NB4 (cell line): ENCODE measurements at regions not wholly inside any gene's neighbourhood (a gene's known extent, or its start where the extent isn't known, plus 50 kb on each side); places are given as distances from the start of the nearest gene placed in this dataset.

Experiments used
- DNase-seq: peaks from one replicate; pipeline ENCODE4 v3.0.0; 2010; ENCODE audit warnings: low read depth
- H3K4me3 ChIP-seq: one replicate; pipeline ENCODE4 v1.5.1; 2011; ENCODE audit warnings: mild to moderate bottlenecking, low read depth, low read length, moderate library complexity
- MYC ChIP-seq: IDR thresholded peaks from 2 replicates; pipeline ENCODE4 v1.6.1; 2011; ENCODE audit warnings: low read depth, low read length
- POLR2A ChIP-seq: IDR thresholded peaks from 2 replicates; pipeline ENCODE4 v1.6.1; 2011; ENCODE audit warnings: mild to moderate bottlenecking; ENCODE audit not compliant: insufficient read length; ENCODE audit errors: extremely low read depth
- TF ChIP-seq, protein P1 (sequence below): IDR thresholded peaks from 2 replicates; pipeline ENCODE4 v1.6.1; 2011; ENCODE audit warnings: low read depth, low read length
- TF ChIP-seq, protein P2 (sequence below): IDR thresholded peaks from one replicate; pipeline ENCODE4 v1.5.1; 2012; ENCODE audit warnings: low read depth, low read length

DNA sequence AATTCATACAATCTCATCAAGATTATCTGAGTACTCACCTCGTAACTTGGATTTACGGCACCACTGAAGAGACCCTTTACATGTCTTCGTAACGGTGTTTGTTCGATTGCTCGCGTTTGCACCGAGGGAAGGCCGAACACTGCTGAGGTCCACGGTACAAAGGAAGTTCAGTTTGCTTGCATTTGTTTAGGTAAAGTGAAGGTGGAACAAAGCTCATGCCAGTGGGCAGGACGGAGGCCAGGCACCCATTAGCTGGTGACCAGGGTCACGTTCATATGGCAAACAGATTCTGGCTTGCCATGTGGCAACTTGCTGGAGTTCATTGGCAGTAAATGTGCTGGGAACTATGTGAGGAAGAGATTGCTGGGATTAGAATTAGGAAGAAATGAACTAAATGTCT is 164.8 kb downstream of the MACROH2A1 start:
- H3K4me3 ChIP-seq = no peak overlapping the region
- TF ChIP-seq MYC (no peak), POLR2A (no peak)
- TF ChIP-seq, protein P1, sequence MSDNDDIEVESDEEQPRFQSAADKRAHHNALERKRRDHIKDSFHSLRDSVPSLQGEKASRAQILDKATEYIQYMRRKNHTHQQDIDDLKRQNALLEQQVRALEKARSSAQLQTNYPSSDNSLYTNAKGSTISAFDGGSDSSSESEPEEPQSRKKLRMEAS = no peak
- TF ChIP-seq, protein P2, sequence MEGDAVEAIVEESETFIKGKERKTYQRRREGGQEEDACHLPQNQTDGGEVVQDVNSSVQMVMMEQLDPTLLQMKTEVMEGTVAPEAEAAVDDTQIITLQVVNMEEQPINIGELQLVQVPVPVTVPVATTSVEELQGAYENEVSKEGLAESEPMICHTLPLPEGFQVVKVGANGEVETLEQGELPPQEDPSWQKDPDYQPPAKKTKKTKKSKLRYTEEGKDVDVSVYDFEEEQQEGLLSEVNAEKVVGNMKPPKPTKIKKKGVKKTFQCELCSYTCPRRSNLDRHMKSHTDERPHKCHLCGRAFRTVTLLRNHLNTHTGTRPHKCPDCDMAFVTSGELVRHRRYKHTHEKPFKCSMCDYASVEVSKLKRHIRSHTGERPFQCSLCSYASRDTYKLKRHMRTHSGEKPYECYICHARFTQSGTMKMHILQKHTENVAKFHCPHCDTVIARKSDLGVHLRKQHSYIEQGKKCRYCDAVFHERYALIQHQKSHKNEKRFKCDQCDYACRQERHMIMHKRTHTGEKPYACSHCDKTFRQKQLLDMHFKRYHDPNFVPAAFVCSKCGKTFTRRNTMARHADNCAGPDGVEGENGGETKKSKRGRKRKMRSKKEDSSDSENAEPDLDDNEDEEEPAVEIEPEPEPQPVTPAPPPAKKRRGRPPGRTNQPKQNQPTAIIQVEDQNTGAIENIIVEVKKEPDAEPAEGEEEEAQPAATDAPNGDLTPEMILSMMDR = no peak
- DNase-seq = no peak

DNA sequence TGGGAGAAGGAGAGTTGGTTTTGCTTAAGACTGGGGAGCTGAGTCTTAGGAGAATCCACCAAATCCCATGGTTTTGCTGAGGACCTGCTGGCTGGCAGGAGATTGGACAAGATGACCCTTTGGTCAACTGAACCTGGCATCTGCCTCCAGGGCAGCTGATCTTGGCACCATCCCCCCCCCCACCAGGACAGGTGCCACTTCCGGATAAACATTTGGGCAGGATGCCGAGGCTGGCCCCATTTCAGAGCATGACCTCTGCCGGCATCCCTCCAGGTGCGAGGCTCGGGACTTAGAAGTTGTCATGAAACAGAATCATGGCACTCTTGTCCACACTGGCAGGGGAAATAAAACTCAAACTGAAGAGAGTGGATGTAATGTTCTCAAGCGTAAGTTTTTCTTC is 165.6 kb downstream of the MACROH2A1 start:
- H3K4me3 ChIP-seq = no peak overlapping the region
- no peak for DNase-seq
- TF ChIP-seq POLR2A = no peak
- no peak for TF ChIP-seq MYC

DNA sequence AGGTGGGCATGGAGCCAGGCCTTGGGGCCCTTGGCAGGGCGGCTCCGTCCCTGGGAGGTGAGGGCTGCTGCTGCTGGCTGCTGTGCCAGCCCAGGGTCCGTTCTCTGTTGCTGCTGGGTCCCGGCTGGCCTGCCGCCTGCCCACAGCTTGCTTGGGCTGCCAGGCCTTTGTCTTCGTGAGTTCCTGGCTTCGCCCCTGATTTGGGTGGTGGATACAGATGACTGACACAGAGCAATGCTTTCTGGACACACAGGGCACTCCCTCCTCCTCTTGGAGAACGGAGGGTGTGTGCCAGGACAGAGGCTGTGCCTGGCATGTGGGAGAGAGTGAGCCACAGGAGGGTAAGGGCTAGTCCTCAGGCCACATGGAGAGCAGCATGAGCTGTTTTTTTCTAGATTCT is 166.1 kb downstream of the MACROH2A1 start:
- no peak overlapping the region for H3K4me3 ChIP-seq
- TF ChIP-seq, protein P1 = no peak
- TF ChIP-seq MYC = no peak
- TF ChIP-seq, protein P2 = no peak
- TF ChIP-seq POLR2A = no peak
- no peak for DNase-seq

- H3K4me3 ChIP-seq = no peak overlapping the region
- TF ChIP-seq, protein P2 = no peak
- TF ChIP-seq, protein P1 = no peak
- TF ChIP-seq POLR2A = no peak
- TF ChIP-seq MYC = no peak
- DNase-seq = no peak
These were observed 167.7 kb downstream of the MACROH2A1 start for GRCh38 chr5:135231289-135231688.

GRCh38 chr5:135230251-135230925 is 168.6 kb downstream of the MACROH2A1 start:
- H3K4me3 ChIP-seq = no peak overlapping the region
- TF ChIP-seq, protein P2 = no peak
- TF ChIP-seq, protein P1 = peak; percentile 49; the same call in 1 of the 2 replicates
- TF ChIP-seq MYC = 0 out of 2 replicates have a peak, but pooled peaks have one; percentile 46
- no peak for TF ChIP-seq POLR2A
- DNase-seq = peak; percentile 97

DNA sequence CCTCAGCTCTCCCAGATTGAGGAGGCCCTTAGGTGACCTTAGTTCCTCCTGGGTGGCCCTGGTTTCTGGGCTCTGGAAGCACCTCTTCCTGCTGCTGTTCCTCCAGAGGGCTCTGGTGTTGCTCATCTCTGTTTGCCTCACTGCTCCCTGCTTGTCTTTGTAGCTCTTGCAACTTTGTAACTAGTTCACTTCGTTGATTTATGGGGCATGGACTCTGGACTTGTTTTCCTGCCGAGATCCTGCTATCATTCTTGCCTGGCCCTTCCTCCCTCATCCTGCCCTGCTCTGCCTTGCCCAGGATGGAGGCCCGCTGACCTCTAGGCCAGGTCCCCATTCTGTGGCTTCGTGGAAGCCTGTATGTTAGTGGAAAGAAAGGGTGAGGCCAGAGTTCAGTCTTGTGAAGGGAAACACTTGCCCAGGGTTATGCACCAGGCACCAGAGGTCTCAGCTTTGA is 169.3 kb downstream of the MACROH2A1 start:
- no peak overlapping the region for H3K4me3 ChIP-seq
- peak; percentile 36 for DNase-seq

More for the DNA sequence above, 169.3 kb downstream of the MACROH2A1 start:
- TF ChIP-seq, protein P1 = no peak
- TF ChIP-seq POLR2A = no peak
- TF ChIP-seq, protein P2 = no peak
- TF ChIP-seq MYC = no peak
